ENCODE measurements at regions not wholly inside any gene's neighbourhood (a gene's known extent, or its start where the extent isn't known, plus 50 kb on each side); places are given as distances from the start of the nearest gene placed in this dataset.

- no peak for TF ChIP-seq CTCF (IDR thresholded peaks at IDR 0.05)
- no peak for TF ChIP-seq POLR2A (IDR thresholded peaks at IDR 0.05)
Measured at GRCh38 chr1:163509114-163509513, 187.4 kb downstream of the NUF2 start.

Data from right lobe of liver (tissue), 4 donors.